Thyroid gland (tissue), 4 donors: ENCODE measurements at regions not wholly inside any gene's neighbourhood (a gene's known extent, or its start where the extent isn't known, plus 50 kb on each side); places are given as distances from the start of the nearest gene placed in this dataset.

Experiments used
- DNase-seq, 2 donors: peaks; one replicate each; pipeline ENCODE4 v3.0.0-alpha.2; 2019
- H3K27ac ChIP-seq, 3 donors: fragments of 200-600 bp; sonication (generic); 1 replicate in 2 of 3; 2 replicates in 1 of 3; pipeline ENCODE4 v1.5.1; 2016 to 2019; ENCODE audit warnings: mild to moderate bottlenecking in 1 of 3, moderate library complexity in 1 of 3
- H3K27me3 ChIP-seq: fragments of 200-600 bp; sonication (generic); one replicate; pipeline ENCODE4 v1.5.1; 2019
- H3K36me3 ChIP-seq, 2 donors: fragments of 200-600 bp; sonication (generic); one replicate each; pipeline ENCODE4 v1.5.1; 2016 to 2019
- H3K4me1 ChIP-seq, 2 donors: fragments of 200-600 bp; sonication (generic); one replicate each; pipeline ENCODE4 v1.5.1; 2017 to 2019
- H3K4me3 ChIP-seq, 3 donors: fragments of 200-600 bp; sonication (generic); replicated peaks in 1 of 3; 1 replicate in 2 of 3; 2 replicates in 1 of 3; pipeline ENCODE4 v1.5.1; 2016; ENCODE audit warnings: mild to moderate bottlenecking in 1 of 3
- H3K9me3 ChIP-seq: fragments of 200-600 bp; sonication (generic); one replicate; pipeline ENCODE4 v1.5.1; 2017
- POLR2A ChIP-seq, 2 donors: fragments of 450-650 bp; IDR thresholded peaks; one replicate each; pipeline ENCODE4 v1.6.1; 2017; ENCODE audit warnings: antibody characterized with exemption in 2 of 2, mild to moderate bottlenecking in 2 of 2, moderate library complexity in 1 of 2
- WGBS, 2 donors: methylation state at CpG; one replicate each; pipeline ENCODE4 v1.1.5; 2017; 5-methylcytosine and 5-hydroxymethylcytosine counted together
- intact Hi-C: fragments of 100-400 bp; cut with DNase I; formaldehyde crosslinking; loops from one replicate; pipeline ENCODE4 v1.15.1; 2023
- TF ChIP-seq, protein P1 (sequence below), 6 experiments: fragments of 200-600 bp in 3 of 6; fragments of 450-650 bp in 3 of 6; sonication (generic) in 3 of 6; IDR thresholded peaks; one replicate each; pipeline ENCODE4 v1.5.1; 2016 to 2019; ENCODE audit warnings: antibody characterized with exemption in 6 of 6, mild to moderate bottlenecking in 2 of 6, inconsistent platforms in 1 of 6, moderate library complexity in 1 of 6

DNA sequence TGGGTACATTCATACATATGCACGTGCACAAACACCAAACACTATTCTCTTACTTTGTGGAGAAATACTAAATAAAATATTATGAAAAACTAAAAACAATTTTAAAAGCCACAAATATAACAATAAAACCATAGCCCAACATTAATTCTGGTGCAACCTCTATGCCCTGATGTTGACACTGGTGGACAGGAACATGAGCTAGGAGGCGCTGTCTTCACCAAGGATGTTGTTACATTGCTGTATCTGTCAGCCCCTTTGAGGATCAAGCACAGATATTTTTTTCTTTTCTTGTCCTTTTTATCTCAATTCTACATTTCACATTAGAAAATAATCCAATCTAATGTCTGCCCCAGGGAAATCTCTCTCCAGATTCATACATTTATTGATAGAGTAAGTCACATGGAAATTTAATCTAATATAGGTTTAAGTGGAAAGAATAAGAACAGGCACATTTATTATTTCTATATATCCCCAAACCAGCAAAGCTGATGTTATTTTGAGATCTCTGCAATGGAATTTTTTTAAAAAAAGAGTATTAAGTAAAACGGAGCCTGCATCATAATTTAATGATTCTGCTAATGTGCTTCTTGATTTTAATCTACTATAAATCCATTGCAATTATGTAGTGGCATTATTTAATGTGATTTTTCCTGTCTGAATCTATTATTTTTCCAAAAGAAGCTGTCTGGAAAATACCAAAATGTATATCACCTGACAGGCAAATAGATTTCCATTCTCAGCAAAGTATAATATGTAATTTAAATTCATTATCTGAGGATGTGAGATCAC is 716.5 kb downstream of the MTRR start:
- Histone ChIP-seq H3K4me3 (no peak overlapping the region), H3K4me1 (no peaks in the 10 kb centered on the region)
- 64 to 65% methylated on average over 3 of the region's 3 CpGs for WGBS, 2 donors

DNA sequence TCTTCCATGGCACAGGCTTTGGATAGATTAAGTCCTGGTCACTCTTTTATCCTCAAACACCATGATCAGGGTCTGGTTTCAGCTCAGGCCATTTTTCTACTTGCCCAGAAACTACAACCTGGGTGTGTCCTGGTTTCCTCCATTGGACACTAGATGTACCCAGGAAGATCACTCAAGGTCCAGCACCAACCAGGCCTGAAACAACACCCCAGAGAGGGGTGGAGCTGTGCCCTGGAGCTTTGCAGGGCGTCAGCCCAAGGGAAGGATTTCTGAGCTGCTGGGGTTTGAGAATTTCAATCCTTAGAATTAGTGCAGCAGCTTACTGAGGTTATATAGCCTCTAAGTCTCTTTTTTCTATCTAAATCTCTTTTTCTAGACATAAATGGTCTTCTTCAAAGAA is 722.0 kb downstream of the MTRR start:
- 29 to 74% methylated on average over 1 of the region's 1 CpG for WGBS, 2 donors
- H3K4me3 ChIP-seq = no peak overlapping the region
- intact Hi-C loops = no loop called here

More for the DNA sequence above, 716.5 kb downstream of the MTRR start:
- H3K9me3 ChIP-seq = no peaks in the 10 kb centered on the region
- H3K27ac ChIP-seq = no peak overlapping the region
- intact Hi-C loops = no loop called here
- no peak for DNase-seq
- no peak for TF ChIP-seq POLR2A (IDR thresholded peaks at IDR 0.05)
- H3K36me3 ChIP-seq = no peaks in the 10 kb centered on the region
- no peaks in the 10 kb centered on the region for H3K27me3 ChIP-seq

DNA sequence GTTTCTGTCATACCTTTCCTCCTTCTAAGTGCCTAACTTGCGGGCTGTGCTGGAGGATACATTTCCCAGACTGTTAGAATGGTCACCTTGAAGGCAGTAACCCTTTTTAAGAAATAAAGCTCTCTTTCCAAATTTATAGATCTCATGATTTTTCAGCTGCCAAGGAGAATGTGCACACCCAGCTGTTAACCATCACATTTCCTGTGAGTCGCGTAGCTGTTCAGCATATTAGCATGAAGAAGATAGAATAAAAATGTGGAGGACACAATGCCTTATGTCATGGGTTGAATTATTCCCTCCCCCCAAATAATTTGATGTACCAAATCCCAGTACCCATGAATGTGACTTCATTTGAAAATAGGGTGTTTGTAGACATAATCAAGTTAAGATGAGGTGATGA is 729.4 kb downstream of the MTRR start:
- TF ChIP-seq, protein P1, sequence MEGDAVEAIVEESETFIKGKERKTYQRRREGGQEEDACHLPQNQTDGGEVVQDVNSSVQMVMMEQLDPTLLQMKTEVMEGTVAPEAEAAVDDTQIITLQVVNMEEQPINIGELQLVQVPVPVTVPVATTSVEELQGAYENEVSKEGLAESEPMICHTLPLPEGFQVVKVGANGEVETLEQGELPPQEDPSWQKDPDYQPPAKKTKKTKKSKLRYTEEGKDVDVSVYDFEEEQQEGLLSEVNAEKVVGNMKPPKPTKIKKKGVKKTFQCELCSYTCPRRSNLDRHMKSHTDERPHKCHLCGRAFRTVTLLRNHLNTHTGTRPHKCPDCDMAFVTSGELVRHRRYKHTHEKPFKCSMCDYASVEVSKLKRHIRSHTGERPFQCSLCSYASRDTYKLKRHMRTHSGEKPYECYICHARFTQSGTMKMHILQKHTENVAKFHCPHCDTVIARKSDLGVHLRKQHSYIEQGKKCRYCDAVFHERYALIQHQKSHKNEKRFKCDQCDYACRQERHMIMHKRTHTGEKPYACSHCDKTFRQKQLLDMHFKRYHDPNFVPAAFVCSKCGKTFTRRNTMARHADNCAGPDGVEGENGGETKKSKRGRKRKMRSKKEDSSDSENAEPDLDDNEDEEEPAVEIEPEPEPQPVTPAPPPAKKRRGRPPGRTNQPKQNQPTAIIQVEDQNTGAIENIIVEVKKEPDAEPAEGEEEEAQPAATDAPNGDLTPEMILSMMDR (IDR thresholded peaks at IDR 0.05) = no peak
- TF ChIP-seq POLR2A (IDR thresholded peaks at IDR 0.05) = no peak
- Histone ChIP-seq H3K9me3 (no peaks in the 10 kb centered on the region), H3K4me1 (no peaks in the 10 kb centered on the region), H3K27me3 (no peaks in the 10 kb centered on the region), H3K4me3 (no peak overlapping the region), H3K27ac (no peak overlapping the region), H3K36me3 (no peaks in the 10 kb centered on the region)
- 90 to 91% methylated on average over 3 of the region's 3 CpGs for WGBS, 2 donors
- intact Hi-C loops = no loop called here
- no peak for DNase-seq

More for the DNA sequence above, 722.0 kb downstream of the MTRR start:
- Histone ChIP-seq H3K27me3 (no peaks in the 10 kb centered on the region), H3K36me3 (no peaks in the 10 kb centered on the region), H3K9me3 (no peaks in the 10 kb centered on the region), H3K27ac (no peak overlapping the region), H3K4me1 (no peaks in the 10 kb centered on the region)
- TF ChIP-seq, protein P1 (IDR thresholded peaks at IDR 0.05) = no peak
- no peak for TF ChIP-seq POLR2A (IDR thresholded peaks at IDR 0.05)
- DNase-seq = no peak

- Histone ChIP-seq H3K4me1 (no peaks in the 10 kb centered on the region), H3K27me3 (no peaks in the 10 kb centered on the region), H3K9me3 (no peaks in the 10 kb centered on the region), H3K27ac (no peak overlapping the region), H3K36me3 (no peaks in the 10 kb centered on the region), H3K4me3 (no peak overlapping the region)
- intact Hi-C loops = no loop called here
- DNase-seq = no peak
- WGBS, 2 donors = 73 to 91% methylated on average over 2 of the region's 2 CpGs
- TF ChIP-seq POLR2A (IDR thresholded peaks at IDR 0.05) = no peak
- TF ChIP-seq, protein P1 (IDR thresholded peaks at IDR 0.05) = no peak
Measured at GRCh38 chr5:8598996-8599395, 730.0 kb downstream of the MTRR start.

DNA sequence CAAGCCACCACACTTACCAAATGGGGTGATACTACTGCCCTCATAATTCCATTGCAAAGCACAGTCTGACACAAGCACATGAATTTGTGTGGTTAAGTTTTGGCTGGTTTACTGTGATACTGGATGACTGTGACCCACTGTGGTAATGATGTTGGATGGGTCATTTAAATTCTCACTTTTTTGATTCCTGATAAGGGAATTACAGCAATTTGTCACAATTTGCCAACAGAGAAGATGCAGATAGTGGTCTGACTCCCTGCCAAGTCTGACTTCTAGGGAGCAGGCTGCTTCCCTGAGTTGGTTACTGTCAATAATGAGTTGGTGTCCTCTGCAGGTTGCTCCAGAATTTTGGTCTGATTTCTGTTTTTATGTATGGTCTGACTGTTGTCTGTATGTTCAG is 731.9 kb downstream of the MTRR start:
- Histone ChIP-seq H3K27ac (no peak overlapping the region), H3K4me3 (no peak overlapping the region), H3K4me1 (no peaks in the 10 kb centered on the region), H3K27me3 (no peaks in the 10 kb centered on the region), H3K9me3 (no peaks in the 10 kb centered on the region), H3K36me3 (no peaks in the 10 kb centered on the region)
- no peak for DNase-seq
- TF ChIP-seq, protein P1 (IDR thresholded peaks at IDR 0.05) = no peak
- no peak for TF ChIP-seq POLR2A (IDR thresholded peaks at IDR 0.05)
- intact Hi-C loops = no loop called here
